Thoracic aorta (tissue), 2 donors: ENCODE measurements at regions not wholly inside any gene's neighbourhood (a gene's known extent, or its start where the extent isn't known, plus 50 kb on each side); places are given as distances from the start of the nearest gene placed in this dataset.
A peak's percentile ranks its signal among the peaks of the same experiment; 100 is the strongest.

ENCODE experiments used
- ATAC-seq: fragments of 150-250 bp; one replicate; pipeline ENCODE4 v1.8.0; 2017; ENCODE audit warnings: low read depth; ENCODE audit not compliant: insufficient number of reproducible peaks, low FRiP score
- DNase-seq: peaks from one replicate; pipeline ENCODE4 v3.0.0-alpha.2; 2020; ENCODE audit warnings: low spot score
- H3K27ac ChIP-seq, 2 donors: fragments of 200-600 bp; sonication (generic); 1 replicate in 1 of 2; 2 replicates in 1 of 2; pipeline ENCODE4 v1.5.1; 2016; ENCODE audit warnings: mild to moderate bottlenecking in 2 of 2, moderate library complexity in 2 of 2
- H3K27me3 ChIP-seq: fragments of 200-600 bp; sonication (generic); replicated peaks from 2 replicates; pipeline ENCODE4 v1.6.0; 2016; ENCODE audit warnings: mild to moderate bottlenecking; ENCODE audit not compliant: insufficient read depth
- H3K36me3 ChIP-seq: fragments of 200-600 bp; sonication (generic); one replicate; pipeline ENCODE4 v1.5.1; 2016
- H3K4me1 ChIP-seq, 2 donors: fragments of 200-600 bp; sonication (generic); 1 replicate in 1 of 2; 2 replicates in 1 of 2; pipeline versions ENCODE4 v1.5.1 to v1.6.0; 2016; ENCODE audit warnings: low read depth in 2 of 2, mild to moderate bottlenecking in 1 of 2; ENCODE audit not compliant: control insufficient read depth in 1 of 2
- H3K4me3 ChIP-seq: fragments of 200-600 bp; sonication (generic); 2 replicates; pipeline ENCODE4 v1.5.1; 2016; ENCODE audit warnings: mild to moderate bottlenecking
- H3K9me3 ChIP-seq: fragments of 200-600 bp; sonication (generic); 2 replicates; pipeline ENCODE4 v1.5.1; 2016
- TF ChIP-seq, protein P1 (sequence below): fragments of 200-600 bp; sonication (generic); IDR thresholded peaks from one replicate; pipeline ENCODE4 v1.5.1; 2019; ENCODE audit warnings: antibody characterized with exemption

DNA sequence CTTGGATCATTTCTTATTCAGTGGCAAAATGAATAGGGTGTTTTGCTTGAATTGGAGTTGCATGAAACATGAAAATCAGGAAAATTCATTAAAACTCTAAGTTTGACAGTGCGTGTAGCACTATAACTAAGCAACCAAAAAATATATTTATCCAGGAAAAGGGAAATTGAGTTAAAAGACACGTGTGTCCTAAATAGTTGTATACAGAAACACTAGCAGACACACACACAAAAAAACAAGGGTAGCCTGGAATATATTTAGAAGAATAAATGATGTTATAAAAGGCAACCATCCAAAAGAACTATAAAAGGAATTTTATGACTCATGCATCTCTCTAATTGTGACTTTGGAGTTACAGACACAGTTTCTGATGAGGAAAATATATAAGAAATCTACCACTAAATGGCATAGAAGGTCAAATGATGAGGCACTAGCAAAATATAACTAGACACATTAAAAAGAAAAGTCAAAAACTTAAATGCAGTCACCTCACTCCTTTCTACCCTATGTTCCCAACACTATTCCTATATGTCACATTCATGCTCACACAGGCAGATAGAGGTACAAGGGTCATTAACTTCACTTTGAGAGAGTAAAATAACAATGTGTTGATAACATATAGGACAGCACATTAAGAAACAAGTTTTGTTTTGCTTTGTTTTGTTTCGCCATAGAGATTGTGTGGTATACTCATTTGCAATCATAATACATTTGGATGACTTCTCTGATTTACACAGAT lies 793.6 kb upstream of the INTU start:
- peaks cover 10 to 12% of the 10 kb centered on the region in 2 donors for H3K4me1 ChIP-seq
- no peaks in the 10 kb centered on the region for H3K36me3 ChIP-seq
- H3K27ac ChIP-seq: peak overlapping the region in 1 of 2 donors; percentile 46
- H3K27me3 ChIP-seq: no peaks in the 10 kb centered on the region
- no peak for ATAC-seq
- no peak overlapping the region for H3K4me3 ChIP-seq
- no peak for DNase-seq
- TF ChIP-seq, protein P1, sequence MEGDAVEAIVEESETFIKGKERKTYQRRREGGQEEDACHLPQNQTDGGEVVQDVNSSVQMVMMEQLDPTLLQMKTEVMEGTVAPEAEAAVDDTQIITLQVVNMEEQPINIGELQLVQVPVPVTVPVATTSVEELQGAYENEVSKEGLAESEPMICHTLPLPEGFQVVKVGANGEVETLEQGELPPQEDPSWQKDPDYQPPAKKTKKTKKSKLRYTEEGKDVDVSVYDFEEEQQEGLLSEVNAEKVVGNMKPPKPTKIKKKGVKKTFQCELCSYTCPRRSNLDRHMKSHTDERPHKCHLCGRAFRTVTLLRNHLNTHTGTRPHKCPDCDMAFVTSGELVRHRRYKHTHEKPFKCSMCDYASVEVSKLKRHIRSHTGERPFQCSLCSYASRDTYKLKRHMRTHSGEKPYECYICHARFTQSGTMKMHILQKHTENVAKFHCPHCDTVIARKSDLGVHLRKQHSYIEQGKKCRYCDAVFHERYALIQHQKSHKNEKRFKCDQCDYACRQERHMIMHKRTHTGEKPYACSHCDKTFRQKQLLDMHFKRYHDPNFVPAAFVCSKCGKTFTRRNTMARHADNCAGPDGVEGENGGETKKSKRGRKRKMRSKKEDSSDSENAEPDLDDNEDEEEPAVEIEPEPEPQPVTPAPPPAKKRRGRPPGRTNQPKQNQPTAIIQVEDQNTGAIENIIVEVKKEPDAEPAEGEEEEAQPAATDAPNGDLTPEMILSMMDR: no peak
- peaks cover 7% of the 10 kb centered on the region for H3K9me3 ChIP-seq

DNA sequence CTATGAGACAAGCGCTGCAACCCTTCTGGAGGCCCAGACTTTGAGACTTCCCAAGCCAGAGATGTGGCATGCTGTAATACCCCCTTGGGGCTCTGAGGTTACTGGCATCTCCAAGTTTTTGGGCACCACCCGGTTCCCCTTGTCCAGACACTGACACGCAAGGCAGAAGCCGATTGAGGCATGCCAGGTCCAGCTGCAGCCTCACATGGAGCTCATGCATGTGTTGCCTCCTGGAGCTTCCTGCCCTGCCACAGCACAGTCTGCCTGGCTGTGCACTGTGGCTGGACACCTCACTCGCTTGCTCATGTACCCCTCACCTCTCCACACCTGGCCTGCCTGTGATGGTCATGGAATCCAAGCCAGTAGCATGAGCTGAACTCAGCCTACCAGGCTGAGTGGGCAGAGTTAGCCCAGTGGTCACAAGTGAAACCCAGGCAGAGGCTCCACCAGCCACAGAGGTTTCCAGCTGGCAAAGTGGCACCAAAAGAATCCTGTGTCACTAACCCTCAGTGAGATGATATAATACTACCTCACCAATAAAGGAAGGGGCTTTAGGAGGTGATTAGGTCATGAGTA lies 789.2 kb upstream of the INTU start:
- H3K4me3 ChIP-seq: no peak overlapping the region
- TF ChIP-seq, protein P1: no peak
- H3K36me3 ChIP-seq: no peaks in the 10 kb centered on the region
- H3K27me3 ChIP-seq: no peaks in the 10 kb centered on the region
- peaks cover 8 to 9% of the 10 kb centered on the region in 2 donors for H3K4me1 ChIP-seq
- ATAC-seq (no peak), DNase-seq (no peak)
- H3K27ac ChIP-seq: no peak overlapping the region
- no peaks in the 10 kb centered on the region for H3K9me3 ChIP-seq

DNA sequence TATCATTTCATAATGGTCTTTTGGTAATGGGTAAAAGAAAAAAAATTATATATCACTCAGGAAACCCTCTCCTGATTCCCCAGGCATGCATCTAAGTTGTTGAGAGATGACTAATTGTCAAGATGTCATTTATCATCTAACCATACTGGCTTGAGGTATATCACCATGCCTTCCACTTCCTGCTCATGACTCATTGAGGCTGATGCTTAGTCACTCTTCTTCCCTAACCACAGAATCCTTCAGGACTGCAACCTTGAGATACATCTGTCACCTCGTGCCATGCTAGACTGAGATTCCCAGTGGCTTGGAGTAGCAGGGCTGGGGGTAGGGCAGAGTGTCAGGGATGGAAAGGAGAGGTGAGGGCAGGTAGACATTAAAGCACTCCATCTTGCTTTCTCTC lies 782.5 kb upstream of the INTU start:
- H3K4me1 ChIP-seq: no peaks in the 10 kb centered on the region

DNA sequence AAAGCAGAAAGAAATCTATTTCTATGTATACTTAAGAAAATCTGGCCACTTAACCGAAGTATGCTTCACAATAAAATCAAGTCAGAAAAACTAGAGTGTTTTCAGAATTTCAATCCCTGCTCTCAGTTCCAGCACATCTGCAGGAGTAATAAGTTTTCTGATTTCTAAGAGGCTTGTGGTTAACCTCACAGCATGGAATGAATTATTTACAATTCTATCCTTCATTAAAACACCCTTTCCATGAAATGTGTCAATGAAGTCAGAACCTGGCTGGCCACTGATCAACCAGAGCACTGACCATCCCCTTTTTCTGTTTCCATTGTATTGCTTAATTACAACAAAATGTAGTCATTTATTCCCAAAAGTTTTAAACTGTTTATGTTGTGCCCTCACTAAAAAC lies 781.4 kb upstream of the INTU start:
- Histone ChIP-seq H3K4me1 (no peaks in the 10 kb centered on the region), H3K36me3 (no peaks in the 10 kb centered on the region), H3K4me3 (no peak overlapping the region), H3K9me3 (no peaks in the 10 kb centered on the region), H3K27me3 (no peaks in the 10 kb centered on the region), H3K27ac (no peak overlapping the region)
- TF ChIP-seq, protein P1: no peak
- DNase-seq (no peak), ATAC-seq (no peak)

More for the DNA sequence above, 782.5 kb upstream of the INTU start:
- no peaks in the 10 kb centered on the region for H3K36me3 ChIP-seq
- no peak for ATAC-seq
- no peaks in the 10 kb centered on the region for H3K9me3 ChIP-seq
- TF ChIP-seq, protein P1: no peak
- no peak for DNase-seq
- no peak overlapping the region for H3K27ac ChIP-seq
- no peaks in the 10 kb centered on the region for H3K27me3 ChIP-seq
- H3K4me3 ChIP-seq: no peak overlapping the region

DNA sequence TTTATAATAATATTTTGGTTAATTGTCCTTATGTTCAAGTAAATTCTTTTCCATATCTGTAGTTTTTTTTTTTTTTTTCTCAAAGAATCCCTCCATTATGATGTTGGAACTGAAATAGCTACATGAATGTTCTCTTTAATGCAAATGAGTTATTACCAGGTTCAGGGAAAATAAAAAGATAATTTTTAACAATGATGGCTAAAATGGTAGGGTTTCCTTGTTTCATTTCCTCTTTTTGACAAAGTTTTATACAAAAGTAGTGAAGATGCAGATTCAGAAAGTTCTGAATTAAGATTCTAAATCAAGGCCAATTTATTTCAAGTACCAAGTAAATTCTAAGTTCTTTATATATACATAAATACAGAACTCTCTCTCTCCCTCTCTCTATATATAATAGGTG lies 779.0 kb upstream of the INTU start:
- H3K27ac ChIP-seq: no peak overlapping the region
- no peaks in the 10 kb centered on the region for H3K36me3 ChIP-seq
- no peak overlapping the region for H3K4me3 ChIP-seq
- H3K27me3 ChIP-seq: no peaks in the 10 kb centered on the region
- ATAC-seq: no peak
- H3K9me3 ChIP-seq: no peaks in the 10 kb centered on the region
- TF ChIP-seq, protein P1: no peak
- H3K4me1 ChIP-seq: no peaks in the 10 kb centered on the region
- no peak for DNase-seq
